NOMO-1 (cell line): ENCODE measurements at regions not wholly inside any gene's neighbourhood (a gene's known extent, or its start where the extent isn't known, plus 50 kb on each side); places are given as distances from the start of the nearest gene placed in this dataset.

Experiments
- DNase-seq, 2 experiments: peaks; one replicate each; lab custom pipeline; 2025; ENCODE audit not compliant: unreplicated experiment in 2 of 2; lab: John Stamatoyannopoulos, UW

DNA sequence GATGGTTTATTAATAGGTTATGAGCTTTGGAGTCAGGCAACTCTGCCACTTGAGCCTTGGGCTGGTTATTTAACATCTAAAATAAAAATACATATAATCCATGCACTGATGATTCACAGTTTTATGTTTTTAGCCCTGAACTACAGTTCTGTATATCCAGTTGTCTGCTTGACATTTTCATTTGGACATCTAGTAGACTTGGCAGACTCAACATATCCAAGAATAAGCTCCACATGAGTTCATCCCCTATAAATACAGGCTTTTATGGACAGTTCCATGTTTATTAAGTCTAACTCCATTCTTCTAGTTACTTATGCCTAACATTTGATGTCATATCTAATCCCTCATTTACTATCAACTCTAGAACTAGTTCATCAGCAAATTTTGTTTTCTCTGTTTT is 174.2 kb downstream of the KIF2B start:
- no peak for DNase-seq

- no peak for DNase-seq
Observed at GRCh38 chr17:54007855-54008254, 185.1 kb downstream of the KIF2B start.

DNA sequence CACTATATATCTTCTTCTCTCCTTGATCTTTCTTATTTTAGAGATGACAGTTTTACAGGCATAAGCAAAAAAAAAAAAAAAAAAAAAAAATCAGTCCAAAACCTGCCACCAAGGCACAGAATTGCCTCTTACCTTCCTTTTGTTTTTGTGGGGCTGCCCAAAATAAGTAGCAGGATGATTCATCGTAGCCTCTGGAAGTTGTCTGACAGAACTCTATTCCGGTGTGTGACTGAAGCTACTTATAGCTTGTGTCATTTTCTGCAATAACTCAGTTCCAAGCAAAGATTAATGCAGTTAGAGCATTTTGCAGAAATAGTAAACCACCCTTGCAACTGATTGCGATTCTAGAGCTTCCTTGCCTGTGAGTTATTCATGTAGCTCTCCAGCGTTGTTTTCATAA is 186.8 kb downstream of the KIF2B start:
- no peak for DNase-seq

- no peak for DNase-seq
Observed at GRCh38 chr17:54013072-54013471, 190.3 kb downstream of the KIF2B start.

DNA sequence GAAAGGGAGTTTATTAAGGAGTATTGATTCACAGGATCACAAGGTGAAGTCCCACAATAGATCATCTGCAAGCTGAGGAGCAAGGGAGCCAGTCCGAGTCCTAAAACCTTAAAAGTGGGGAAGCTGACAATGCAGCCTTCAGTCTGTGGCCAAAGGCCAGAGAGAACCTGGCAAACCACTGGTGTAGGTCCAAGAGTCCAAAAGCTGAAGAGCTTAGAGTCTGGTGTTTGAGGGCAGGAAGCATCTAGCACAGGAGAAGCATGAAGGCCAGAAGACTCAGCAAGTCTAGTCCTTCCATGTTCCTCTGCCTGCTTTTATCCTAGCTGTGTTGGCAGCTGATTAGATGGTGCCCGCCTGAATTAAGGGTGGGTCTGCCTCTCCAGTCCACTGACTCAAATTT is 193.0 kb downstream of the KIF2B start:
- DNase-seq: no peak

GRCh38 chr17:54021418-54021817 is 198.7 kb downstream of the KIF2B start:
- DNase-seq: no peak

- DNase-seq: no peak
Observed at GRCh38 chr17:54028986-54029580, 206.4 kb downstream of the KIF2B start.

GRCh38 chr17:54029986-54030385 is 207.3 kb downstream of the KIF2B start:
- no peak for DNase-seq

DNA sequence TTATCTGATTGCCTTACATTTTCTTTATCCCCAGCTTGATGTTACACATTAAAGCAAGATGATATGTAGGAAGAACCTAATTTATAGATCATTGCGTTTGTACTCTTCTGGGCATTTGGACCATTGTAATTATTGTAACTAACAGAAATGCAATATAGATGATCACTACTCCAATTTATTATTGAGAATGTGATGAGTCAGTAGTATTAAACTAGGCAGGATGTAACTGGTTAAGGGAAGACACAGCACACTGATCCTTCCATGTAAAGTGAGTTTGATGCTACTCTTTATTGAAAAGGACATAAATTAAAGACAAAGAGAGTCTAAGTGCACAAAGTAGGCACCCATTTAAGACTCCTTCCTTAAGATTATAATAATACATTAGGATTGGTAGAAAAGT is 223.8 kb downstream of the KIF2B start:
- no peak for DNase-seq

GRCh38 chr17:54063639-54064038 is 240.9 kb downstream of the KIF2B start:
- no peak for DNase-seq

GRCh38 chr17:54085020-54085419 is 262.3 kb downstream of the KIF2B start:
- DNase-seq: no peak

GRCh38 chr17:54085934-54086333 is 263.2 kb downstream of the KIF2B start:
- DNase-seq: no peak

- no peak for DNase-seq
Observed at GRCh38 chr17:54096216-54096615, 273.5 kb downstream of the KIF2B start.

- no peak for DNase-seq
Observed at GRCh38 chr17:54099221-54099620, 276.5 kb downstream of the KIF2B start.

GRCh38 chr17:54102246-54102645 is 279.5 kb downstream of the KIF2B start:
- DNase-seq: no peak

- DNase-seq: no peak
Observed at GRCh38 chr17:54111576-54111975, 288.8 kb downstream of the KIF2B start.

GRCh38 chr17:54117452-54117851 is 294.7 kb downstream of the KIF2B start:
- no peak for DNase-seq

- no peak for DNase-seq
Observed at GRCh38 chr17:54124456-54124855, 301.7 kb downstream of the KIF2B start.

- DNase-seq: no peak
Observed at GRCh38 chr17:54153423-54153822, 330.7 kb downstream of the KIF2B start.

DNA sequence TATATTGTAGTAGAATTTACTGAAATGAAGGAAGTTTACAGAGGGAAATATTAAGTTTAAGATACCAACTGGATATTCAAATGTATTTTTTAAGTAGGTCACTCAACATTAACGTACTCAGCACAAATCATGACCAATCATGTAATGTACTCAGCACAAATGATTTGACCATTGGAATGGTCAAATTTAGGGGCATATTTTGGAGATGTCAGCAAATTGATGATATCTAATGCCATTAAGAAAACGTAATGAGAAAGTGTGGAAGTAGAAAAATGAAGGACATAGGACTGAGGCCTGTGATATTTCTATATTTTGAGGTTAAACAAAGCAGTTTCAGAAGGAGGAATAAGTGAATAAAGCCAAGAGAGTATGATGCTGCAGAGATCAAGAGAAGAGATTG is 334.8 kb downstream of the KIF2B start:
- no peak for DNase-seq

DNA sequence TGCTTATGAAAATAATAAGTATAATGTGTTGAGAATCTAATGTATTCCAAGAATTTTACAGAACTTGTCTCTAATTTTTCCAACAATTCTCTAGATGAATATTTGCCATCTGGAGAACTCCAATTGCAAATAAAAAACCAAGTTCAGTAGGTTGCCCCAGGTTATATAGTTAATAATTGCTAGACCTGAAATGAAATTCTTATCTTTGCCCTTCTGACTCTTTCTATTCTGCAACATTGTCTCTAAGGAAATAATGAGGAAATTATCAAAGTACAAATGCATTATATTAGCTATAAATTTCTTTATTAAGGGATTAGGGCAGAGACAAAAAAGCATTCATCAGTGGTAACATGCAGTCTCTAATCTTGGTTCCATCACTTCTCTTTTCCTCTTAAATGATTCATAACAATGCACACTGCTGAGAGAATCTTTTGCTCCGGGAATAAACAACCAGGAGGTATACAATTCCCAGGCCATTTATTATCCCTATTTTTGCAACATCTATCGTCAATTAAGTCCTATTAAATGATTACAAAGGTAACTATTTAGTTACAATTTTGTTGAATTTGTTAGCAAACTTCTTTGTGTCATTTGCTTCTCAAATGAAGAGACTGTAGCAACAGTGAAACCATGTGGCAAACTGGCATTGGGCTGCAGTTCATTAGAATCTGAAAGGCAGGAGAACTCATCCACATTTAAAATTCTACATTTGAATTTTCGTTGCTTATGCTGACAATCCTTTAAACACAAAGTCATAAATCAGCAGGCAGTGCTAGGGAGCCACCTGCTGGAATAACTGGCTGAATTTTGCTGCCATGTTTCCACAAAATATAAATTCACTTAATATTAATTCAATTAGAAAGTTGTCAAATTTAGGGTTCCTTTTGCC is 349.6 kb downstream of the KIF2B start:
- no peak for DNase-seq

DNA sequence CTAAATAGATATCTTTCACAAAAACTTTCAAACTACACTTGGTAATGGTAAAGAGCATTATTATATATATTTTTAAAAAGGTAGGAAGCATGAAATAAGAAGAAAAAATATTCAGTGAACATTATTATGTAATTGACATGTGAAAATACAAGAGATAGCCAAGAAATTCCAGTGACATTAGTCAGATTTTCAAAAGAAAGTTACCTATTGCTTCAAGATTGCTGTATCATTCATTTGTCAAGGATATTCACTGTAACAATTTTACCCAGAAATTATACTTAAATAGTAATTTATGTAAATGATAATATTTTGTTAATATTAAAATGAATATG is 350.2 kb downstream of the KIF2B start:
- no peak for DNase-seq
